ENCODE measurements at regions not wholly inside any gene's neighbourhood (a gene's known extent, or its start where the extent isn't known, plus 50 kb on each side); places are given as distances from the start of the nearest gene placed in this dataset.

GRCh38 chr18:1012775-1013174 is 108.1 kb downstream of the ADCYAP1 start:
- ATAC-seq (no peak), DNase-seq (no peak)
- Histone ChIP-seq H3K36me3 (ENCODE audit: insufficient read depth in 1 of 2, low read depth in 1 of 2) (no peaks in the 10 kb centered on the region), H3K4me1 (no peaks in the 10 kb centered on the region), H3K27me3 (ENCODE audit: insufficient read depth in 3 of 3, low read length in 2 of 3) (no peaks in the 10 kb centered on the region), H3K27ac (no peak overlapping the region), H3K4me3 (no peak overlapping the region), H3K9me3 (no peaks in the 10 kb centered on the region)
- 62 to 81% (median 78%) methylated on average over 1 of the region's 1 CpG for WGBS, 3 donors
- TF ChIP-seq CTCF (IDR thresholded peaks at IDR 0.05), result no peak
- intact Hi-C loops (cut with DNase I), result no loop called here

DNA sequence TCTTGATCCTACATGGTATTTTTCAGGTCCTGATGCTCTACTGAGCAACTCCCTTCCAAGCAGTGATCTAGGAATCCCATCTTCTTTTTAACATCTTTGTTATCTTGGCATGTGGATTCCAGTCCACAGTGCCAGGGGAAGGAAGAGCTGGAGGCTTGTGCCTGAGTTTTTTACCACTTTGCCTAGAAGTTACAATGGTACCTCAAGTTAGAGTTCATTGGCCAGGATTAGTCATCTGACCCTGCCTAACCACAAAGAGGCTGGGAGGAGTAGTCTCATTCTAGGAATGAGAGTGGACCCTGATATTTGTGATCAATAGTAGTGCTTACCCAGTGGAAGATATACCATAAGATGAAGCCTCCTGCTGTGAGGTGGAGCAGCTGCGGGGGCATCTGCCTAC is 109.3 kb downstream of the ADCYAP1 start:
- Histone ChIP-seq H3K4me3 (no peak overlapping the region), H3K27me3 (ENCODE audit: insufficient read depth in 3 of 3, low read length in 2 of 3) (no peaks in the 10 kb centered on the region), H3K36me3 (ENCODE audit: insufficient read depth in 1 of 2, low read depth in 1 of 2) (no peaks in the 10 kb centered on the region), H3K27ac (no peak overlapping the region), H3K9me3 (no peaks in the 10 kb centered on the region), H3K4me1 (no peaks in the 10 kb centered on the region)
- 10 to 62% (median 38%) methylated on average over 1 of the region's 1 CpG for WGBS, 3 donors
- intact Hi-C loops (cut with DNase I), result no loop called here
- no peak for TF ChIP-seq CTCF (IDR thresholded peaks at IDR 0.05)
- DNase-seq (no peak), ATAC-seq (no peak)

GRCh38 chr18:1014509-1014908 is 109.8 kb downstream of the ADCYAP1 start:
- DNase-seq, result no peak
- intact Hi-C loops (cut with DNase I), result no loop called here
- Histone ChIP-seq H3K27me3 (ENCODE audit: insufficient read depth in 3 of 3, low read length in 2 of 3) (no peaks in the 10 kb centered on the region), H3K9me3 (no peaks in the 10 kb centered on the region), H3K36me3 (ENCODE audit: insufficient read depth in 1 of 2, low read depth in 1 of 2) (no peaks in the 10 kb centered on the region), H3K4me3 (no peak overlapping the region), H3K4me1 (no peaks in the 10 kb centered on the region), H3K27ac (no peak overlapping the region)
- WGBS, 3 donors, result 23 to 29% (median 29%) methylated on average over 6 of the region's 6 CpGs
- ATAC-seq, result no peak
- TF ChIP-seq CTCF (IDR thresholded peaks at IDR 0.05), result no peak

- intact Hi-C loops (cut with DNase I), result no loop called here
- no peak for ATAC-seq
These were observed 110.4 kb downstream of the ADCYAP1 start for GRCh38 chr18:1014951-1015624.

More at GRCh38 chr18:1014951-1015624, 110.4 kb downstream of the ADCYAP1 start:
- H3K27me3 ChIP-seq (ENCODE audit: insufficient read depth in 3 of 3, low read length in 2 of 3), result no peaks in the 10 kb centered on the region
- no peak overlapping the region for H3K27ac ChIP-seq
- H3K4me3 ChIP-seq, result no peak overlapping the region
- H3K9me3 ChIP-seq, result no peaks in the 10 kb centered on the region
- TF ChIP-seq CTCF (IDR thresholded peaks at IDR 0.05), result no peak
- no peak for DNase-seq
- no peaks in the 10 kb centered on the region for H3K4me1 ChIP-seq
- no peaks in the 10 kb centered on the region for H3K36me3 ChIP-seq (ENCODE audit: insufficient read depth in 1 of 2, low read depth in 1 of 2)
